ENCODE measurements at regions not wholly inside any gene's neighbourhood (a gene's known extent, or its start where the extent isn't known, plus 50 kb on each side); places are given as distances from the start of the nearest gene placed in this dataset.
"Not testable (repeated sequence)": the region's sequence is repeated elsewhere in the genome, so short reads cannot be mapped to it uniquely, and the experiment has no call there.

GRCh38 chr12:17077594-17077993 is 471.6 kb upstream of the LMO3 start:
- DNase-seq: no peak

- DNase-seq: no peak
These were observed 470.8 kb upstream of the LMO3 start for GRCh38 chr12:17076811-17077210.

GRCh38 chr12:17076028-17076744 is 470.2 kb upstream of the LMO3 start:
- no peak for DNase-seq

- no peak for DNase-seq
These were observed 458.9 kb upstream of the LMO3 start for GRCh38 chr12:17064834-17065233.

GRCh38 chr12:17062267-17063036 is 456.5 kb upstream of the LMO3 start:
- DNase-seq: no peak

GRCh38 chr12:17060260-17060659 is 454.3 kb upstream of the LMO3 start:
- DNase-seq: no peak

GRCh38 chr12:17056546-17056945 is 450.6 kb upstream of the LMO3 start:
- DNase-seq: no peak

GRCh38 chr12:17038923-17039322 is 433.0 kb upstream of the LMO3 start:
- DNase-seq: no peak

GRCh38 chr12:17035372-17035771 is 429.4 kb upstream of the LMO3 start:
- no peak for DNase-seq

- DNase-seq: no peak
These were observed 424.4 kb upstream of the LMO3 start for GRCh38 chr12:17030338-17030737.

GRCh38 chr12:17028348-17028747 is 422.4 kb upstream of the LMO3 start:
- no peak for DNase-seq

- not testable (repeated sequence) for DNase-seq
These were observed 419.5 kb upstream of the LMO3 start for GRCh38 chr12:17025424-17025823.

GRCh38 chr12:17020765-17021164 is 414.8 kb upstream of the LMO3 start:
- no peak for DNase-seq

GRCh38 chr12:17017402-17017801 is 411.4 kb upstream of the LMO3 start:
- no peak for DNase-seq

- no peak for DNase-seq
These were observed 410.3 kb upstream of the LMO3 start for GRCh38 chr12:17016116-17016864.

GRCh38 chr12:17015501-17015900 is 409.5 kb upstream of the LMO3 start:
- no peak for DNase-seq

GRCh38 chr12:17007442-17008040 is 401.6 kb upstream of the LMO3 start:
- DNase-seq: not testable (repeated sequence)

- not testable (repeated sequence) for DNase-seq
These were observed 392.6 kb upstream of the LMO3 start for GRCh38 chr12:16998538-16998937.

GRCh38 chr12:16984484-16984883 is 378.5 kb upstream of the LMO3 start:
- no peak for DNase-seq

GRCh38 chr12:16972923-16973770 is 367.2 kb upstream of the LMO3 start:
- DNase-seq: no peak

GRCh38 chr12:16962889-16963288 is 356.9 kb upstream of the LMO3 start:
- DNase-seq: no peak

GRCh38 chr12:16955083-16955657 is 349.2 kb upstream of the LMO3 start:
- DNase-seq: no peak

All from DMS 273 treated with DMSO at 0.1 percent for 48 hours (cell line).